ENCODE measurements at regions not wholly inside any gene's neighbourhood (a gene's known extent, or its start where the extent isn't known, plus 50 kb on each side); places are given as distances from the start of the nearest gene placed in this dataset.

DNA sequence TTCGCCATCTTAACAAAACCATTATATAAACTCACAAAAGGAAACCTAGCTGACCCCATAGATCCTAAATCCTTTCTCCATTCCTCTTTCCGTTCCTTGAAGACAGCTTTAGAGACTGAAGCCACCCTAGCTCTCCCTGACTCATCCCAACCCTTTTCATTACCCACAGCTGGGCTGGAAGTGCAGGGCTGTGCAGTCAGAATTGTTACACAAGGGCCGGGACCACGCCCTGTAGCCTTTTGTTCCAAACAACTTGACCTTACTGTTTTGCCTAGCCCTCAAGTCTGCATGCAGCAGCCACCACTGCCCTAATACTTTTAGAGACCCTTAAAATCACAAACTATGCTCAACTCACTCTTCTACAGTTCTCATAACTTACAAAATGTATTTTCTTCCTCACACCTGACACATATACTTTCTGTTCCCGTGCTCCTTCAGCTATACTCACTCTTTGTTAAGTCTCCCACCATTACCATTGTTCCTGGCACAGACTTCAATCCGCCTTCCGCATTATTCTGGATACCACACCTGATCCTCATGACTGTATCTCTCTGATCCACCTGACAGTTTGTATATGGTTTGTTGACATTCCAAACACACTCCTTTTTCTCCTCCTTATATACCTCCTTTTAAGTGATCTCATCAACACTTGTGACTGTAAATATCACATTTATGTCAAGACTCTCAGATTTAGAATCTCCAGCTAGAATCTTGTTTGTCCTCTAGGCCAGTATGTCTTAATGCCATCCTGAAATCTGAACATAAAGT lies 208.7 kb downstream of the KITLG start:
- no peak for DNase-seq

- DNase-seq: no peak
Observed at GRCh38 chr12:88375306-88376305, 204.7 kb downstream of the KITLG start.

GRCh38 chr12:88377973-88378372 lies 202.3 kb downstream of the KITLG start:
- no peak for DNase-seq

DNA sequence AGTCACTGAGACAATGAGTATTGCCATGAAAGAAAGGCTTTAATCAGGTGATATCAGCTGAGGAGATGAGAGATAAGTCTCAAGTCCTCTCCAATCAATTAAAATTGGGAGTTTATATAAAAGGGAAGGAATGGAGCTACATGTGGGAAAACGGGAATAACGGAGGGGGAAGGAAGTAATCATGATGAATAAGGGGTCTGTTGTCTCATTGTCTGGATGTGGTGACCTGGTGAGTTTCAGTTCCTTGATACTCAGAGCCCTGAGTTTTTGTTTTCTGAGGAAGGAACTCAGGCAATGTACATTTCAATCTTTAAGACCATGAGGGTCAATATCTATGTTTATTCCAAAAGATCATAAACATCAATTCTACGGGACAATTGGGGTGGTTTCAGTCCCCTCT lies 198.8 kb downstream of the KITLG start:
- no peak for DNase-seq

DNA sequence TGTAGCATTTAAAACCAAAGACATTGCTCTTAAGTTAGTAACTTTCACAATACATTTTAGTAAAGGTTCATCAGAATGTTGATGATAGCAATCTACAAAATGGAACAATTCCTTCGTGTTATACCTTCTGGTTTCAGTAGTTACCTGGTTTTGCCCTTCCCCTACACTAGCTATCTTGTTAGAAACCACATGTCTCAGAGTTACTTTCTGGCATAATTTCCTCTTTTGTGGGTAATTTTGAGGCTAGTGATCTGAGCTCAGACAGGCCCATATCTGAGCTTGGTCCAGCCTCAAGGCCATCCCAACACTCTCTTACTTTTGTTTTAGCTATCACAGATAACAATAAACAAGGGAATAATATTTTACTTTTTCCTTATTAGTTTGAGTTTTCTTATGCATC lies 196.9 kb downstream of the KITLG start:
- no peak for DNase-seq

GRCh38 chr12:88388566-88389540 lies 191.4 kb downstream of the KITLG start:
- DNase-seq: no peak

DNA sequence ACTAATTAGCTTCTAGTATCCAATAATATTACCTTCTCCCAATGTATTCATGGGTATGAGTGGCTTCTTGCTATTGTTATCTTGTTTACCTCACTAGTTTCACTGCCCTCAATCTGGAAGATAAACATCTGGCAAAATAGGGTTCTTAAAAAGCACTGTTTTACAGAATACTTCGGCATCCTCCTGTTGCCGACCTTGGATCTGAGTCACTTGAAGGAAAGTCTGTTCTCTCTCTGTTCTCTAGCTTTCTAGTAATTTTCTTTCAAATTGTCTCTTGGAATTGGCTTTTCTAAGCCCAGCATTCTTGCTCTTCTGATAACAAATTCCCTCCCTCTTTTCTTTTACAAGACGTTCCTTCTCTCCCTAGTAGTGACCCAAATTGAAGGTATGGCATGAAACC lies 189.5 kb downstream of the KITLG start:
- DNase-seq: no peak

DNA sequence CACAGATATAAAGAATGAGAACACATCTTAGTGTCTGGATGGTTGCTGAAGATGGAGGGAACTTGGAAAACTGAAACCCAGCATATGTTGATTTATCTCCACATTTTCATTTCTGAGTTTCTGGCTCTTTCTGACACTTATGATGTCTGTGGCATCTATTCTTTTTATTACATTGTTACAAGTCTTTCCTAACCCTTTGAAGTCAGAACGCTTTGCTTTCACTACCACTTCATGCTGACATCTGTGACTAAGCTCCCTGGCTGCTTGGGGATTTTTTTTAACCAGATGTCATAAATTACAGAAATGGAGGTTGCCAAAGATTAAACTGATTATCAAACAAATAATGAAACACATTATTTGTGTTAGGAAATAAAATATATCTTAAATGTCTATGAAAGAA lies 188.7 kb downstream of the KITLG start:
- no peak for DNase-seq

GRCh38 chr12:88393017-88393767 lies 187.1 kb downstream of the KITLG start:
- DNase-seq: peak; percentile 7

DNA sequence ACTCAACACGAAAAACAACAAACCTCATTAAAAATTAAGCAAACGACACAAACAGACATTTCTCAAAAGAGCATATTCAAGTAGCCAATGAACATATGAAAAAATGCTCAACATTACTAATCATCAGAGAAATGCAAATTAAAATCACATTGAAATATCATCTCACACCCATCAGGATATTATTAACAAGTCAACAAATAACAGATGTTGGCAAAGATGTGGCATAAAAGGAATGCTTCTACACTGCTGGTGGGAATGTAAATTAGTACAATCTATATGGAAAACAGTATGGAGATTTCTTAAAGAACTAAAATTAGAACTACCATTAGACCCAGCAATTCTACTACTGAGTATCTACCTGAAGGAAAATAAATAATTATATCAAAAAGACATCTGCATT lies 182.2 kb downstream of the KITLG start:
- no peak for DNase-seq

DNA sequence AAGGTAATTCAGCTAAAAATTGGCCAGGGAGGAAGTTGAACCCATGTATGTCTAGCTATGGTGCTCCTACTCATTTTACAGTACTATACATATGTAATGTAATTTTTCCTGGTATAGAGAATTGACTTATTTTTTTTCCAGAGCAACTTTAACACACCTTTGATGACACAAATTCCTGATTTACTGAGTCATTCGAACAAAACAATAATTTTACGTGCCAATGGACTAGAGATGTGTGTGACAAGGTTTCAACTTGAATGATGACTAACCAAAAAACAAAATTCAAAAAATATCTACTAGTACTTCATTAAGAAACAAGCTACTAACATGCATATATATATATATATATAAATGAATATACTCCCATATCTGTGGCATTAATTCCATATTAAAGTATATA lies 180.5 kb downstream of the KITLG start:
- no peak for DNase-seq

- DNase-seq: no peak
Observed at GRCh38 chr12:88400302-88400701, 180.0 kb downstream of the KITLG start.

DNA sequence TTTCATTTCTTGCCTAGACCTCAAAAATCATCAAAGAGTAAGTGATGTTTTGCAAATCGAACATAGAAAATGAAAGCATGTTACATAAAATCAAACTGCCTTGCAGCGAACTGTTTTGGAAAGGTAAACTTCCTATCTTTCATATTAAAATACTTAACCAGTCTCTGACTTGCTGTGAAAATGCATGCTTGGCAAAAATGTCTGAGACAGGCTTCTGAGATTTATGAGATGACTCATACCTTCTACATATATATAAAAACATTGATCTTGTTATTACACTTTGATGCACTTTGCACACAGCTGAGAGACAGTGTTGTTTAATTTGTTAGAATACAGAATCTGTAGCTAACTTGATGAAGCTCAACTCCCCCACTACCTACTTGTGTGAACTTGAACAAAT lies 179.1 kb downstream of the KITLG start:
- DNase-seq: no peak

DNA sequence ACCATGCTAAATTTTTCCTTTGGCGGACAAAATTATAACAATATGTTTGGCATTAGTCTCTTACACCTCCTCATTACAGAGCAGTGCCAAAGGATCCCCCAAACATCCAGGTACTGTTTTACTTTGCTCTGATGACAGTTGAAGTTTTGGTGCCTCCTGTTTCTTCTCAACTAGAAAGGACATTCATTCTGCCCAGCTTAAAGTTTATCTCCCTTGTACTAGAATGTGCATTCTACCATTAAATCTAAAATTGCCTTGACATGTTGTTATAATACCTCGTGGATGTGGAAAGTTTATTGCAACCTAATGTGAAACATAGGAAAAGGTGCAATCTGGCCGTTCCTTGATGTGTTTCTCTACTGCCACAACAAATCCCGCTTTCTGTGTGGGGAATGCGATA lies 173.4 kb downstream of the KITLG start:
- DNase-seq: no peak

DNA sequence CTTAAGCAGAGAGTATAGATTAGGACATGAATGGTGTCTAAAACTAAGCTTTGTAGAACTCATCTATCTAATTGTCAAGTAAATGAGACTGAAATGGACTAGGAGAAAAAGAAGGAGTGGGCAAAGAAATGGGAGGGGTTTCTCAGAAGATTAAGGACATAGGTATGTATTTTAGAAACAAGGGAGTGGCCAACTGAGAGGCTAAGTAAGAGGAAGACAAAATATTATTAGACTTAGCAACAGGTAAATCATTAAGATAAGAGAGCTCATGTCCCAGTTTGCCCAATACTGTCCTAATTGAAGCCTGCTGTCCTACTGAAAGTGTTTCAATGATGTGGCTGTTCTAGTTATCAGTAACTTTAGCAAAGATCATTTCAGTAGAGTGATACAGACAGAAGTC lies 171.4 kb downstream of the KITLG start:
- DNase-seq: no peak

- no peak for DNase-seq
Observed at GRCh38 chr12:88409257-88409656, 171.0 kb downstream of the KITLG start.

GRCh38 chr12:88411689-88412088 lies 168.6 kb downstream of the KITLG start:
- DNase-seq: no peak

GRCh38 chr12:88413646-88414045 lies 166.6 kb downstream of the KITLG start:
- no peak for DNase-seq

DNA sequence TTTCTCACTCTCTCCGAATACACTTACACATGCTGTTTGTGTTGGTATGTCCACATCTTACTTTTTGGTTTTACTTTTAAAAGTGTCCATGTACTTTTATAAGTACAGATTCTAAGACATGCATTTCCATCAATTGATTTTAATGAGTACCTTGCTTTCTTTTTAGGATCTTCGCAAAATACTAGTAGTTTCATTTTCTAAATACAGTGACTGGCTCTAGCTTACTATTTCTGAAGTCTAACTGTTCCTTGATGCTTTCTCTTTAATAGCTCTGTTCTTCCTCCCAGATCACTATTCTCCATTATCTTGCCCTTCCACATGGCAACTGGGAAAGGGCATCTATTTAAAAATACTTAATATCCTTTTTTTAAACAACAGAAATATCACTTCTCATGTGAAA lies 164.1 kb downstream of the KITLG start:
- DNase-seq: no peak

DNA sequence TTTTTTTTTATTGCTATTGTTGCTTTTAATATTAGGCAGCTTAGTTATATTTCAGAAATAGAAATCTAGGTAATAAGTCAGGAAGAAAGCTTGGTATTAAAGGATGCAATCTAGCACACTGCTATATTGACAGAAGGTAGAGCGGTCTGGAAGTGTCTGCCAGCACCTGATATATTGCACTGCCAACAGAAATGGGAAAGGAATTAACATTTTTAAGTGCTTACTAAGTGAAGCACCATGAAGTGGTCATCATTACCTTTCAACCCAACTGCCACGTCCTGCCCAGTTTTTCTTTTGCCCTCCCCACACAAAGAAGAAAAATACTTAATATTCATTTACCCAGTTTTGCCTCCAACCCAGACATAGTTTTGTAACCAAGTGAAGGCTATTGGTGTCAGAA lies 163.5 kb downstream of the KITLG start:
- DNase-seq: no peak

GRCh38 chr12:88417531-88417930 lies 162.7 kb downstream of the KITLG start:
- DNase-seq: peak; percentile 53

DNA sequence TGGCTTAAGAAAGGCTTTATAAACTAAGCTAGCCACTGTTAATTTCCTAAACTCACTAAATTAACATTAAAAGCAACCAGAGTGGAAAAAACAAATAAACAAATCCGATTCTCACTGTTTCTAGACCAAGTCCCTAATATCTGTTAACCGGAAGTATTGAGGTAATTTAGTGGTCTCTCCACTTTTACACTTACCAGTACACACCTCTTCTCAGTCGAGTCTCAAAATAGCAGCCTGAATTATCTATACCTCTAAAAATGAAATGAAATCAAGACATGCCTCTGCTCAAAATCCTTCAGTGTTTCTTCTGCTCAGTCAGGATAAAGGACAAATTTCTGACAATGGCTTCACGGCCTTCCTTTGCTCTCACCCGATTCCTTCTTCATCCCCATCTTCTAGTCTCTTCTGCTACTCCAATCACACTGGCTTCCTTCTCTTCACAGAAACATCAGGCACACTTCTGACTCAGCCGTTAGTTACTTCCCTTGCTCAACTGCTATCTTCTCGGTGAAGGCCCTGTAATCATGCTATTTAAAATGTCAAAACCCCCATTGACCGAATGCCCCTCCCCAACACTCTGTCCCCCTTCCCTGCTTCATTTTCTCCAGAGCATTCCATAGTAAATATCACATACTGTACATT lies 161.3 kb downstream of the KITLG start:
- DNase-seq: no peak
